ENCODE measurements at regions not wholly inside any gene's neighbourhood (a gene's known extent, or its start where the extent isn't known, plus 50 kb on each side); places are given as distances from the start of the nearest gene placed in this dataset.

DNA sequence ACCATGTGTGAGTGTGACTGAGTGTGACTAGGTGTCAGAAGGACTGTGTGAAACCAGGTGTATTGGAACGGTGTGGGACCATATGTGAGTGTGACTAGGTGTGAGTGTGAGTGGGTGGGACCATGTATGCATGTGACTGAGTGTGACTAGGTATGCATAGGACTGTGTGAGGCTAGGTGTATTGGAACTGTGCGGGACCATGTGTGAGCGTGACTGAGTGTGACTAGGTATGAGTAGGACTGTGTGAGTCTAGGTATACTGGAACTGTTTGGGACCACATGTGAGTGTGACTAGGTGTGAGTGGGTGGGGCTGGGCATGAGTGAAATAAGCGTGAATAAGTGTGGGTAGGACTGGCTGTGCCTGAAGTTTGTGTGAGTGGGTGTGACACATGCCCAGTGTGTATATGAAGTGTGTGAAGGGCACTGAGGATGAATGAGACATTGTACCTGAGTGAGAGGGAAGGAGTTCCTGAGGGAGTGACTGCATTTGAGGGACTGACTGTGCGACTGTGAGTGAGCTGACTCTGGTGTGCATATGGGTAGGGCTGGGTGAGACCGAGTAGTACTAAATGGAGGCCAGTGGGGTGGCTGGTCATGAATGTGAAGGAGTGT lies 247.0 kb upstream of the CCDC54 start:
- no peak overlapping the region for H3K27ac ChIP-seq (ENCODE audit: low read depth in 1 of 2, low read length in 1 of 2)
- H3K9me3 ChIP-seq (ENCODE audit: control insufficient read depth in 4 of 4, insufficient read depth in 3 of 4, low read length in 3 of 4), result peaks cover 0 to 4% (median 3%) of the 10 kb centered on the region in 4 donors
- no peak overlapping the region for H3K4me3 ChIP-seq
- ATAC-seq (ENCODE audit: insufficient read depth, low FRiP score), result no peak
- H3K27me3 ChIP-seq (ENCODE audit: control insufficient read depth in 3 of 3, insufficient read depth in 3 of 3, low read length in 2 of 3), result no peaks in the 10 kb centered on the region
- no peak for DNase-seq
- peaks cover 0 to 4% (median 2%) of the 10 kb centered on the region in 5 donors for H3K4me1 ChIP-seq (ENCODE audit: control insufficient read depth in 5 of 5, insufficient read depth in 5 of 5, low read length in 5 of 5)
- H3K36me3 ChIP-seq (ENCODE audit: control insufficient read depth in 4 of 4, insufficient read depth in 4 of 4, low read length in 4 of 4), result no peaks in the 10 kb centered on the region
- TF ChIP-seq, protein P1, sequence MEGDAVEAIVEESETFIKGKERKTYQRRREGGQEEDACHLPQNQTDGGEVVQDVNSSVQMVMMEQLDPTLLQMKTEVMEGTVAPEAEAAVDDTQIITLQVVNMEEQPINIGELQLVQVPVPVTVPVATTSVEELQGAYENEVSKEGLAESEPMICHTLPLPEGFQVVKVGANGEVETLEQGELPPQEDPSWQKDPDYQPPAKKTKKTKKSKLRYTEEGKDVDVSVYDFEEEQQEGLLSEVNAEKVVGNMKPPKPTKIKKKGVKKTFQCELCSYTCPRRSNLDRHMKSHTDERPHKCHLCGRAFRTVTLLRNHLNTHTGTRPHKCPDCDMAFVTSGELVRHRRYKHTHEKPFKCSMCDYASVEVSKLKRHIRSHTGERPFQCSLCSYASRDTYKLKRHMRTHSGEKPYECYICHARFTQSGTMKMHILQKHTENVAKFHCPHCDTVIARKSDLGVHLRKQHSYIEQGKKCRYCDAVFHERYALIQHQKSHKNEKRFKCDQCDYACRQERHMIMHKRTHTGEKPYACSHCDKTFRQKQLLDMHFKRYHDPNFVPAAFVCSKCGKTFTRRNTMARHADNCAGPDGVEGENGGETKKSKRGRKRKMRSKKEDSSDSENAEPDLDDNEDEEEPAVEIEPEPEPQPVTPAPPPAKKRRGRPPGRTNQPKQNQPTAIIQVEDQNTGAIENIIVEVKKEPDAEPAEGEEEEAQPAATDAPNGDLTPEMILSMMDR (IDR thresholded peaks at IDR 0.05; ENCODE audit: control extremely low read depth, extremely low read depth), result no peak
- H3K9ac ChIP-seq (ENCODE audit: insufficient read depth in 1 of 2, low read length in 2 of 2), result no peak overlapping the region
- 93 to 96% methylated on average over 6 of the region's 6 CpGs for WGBS, 2 donors

DNA sequence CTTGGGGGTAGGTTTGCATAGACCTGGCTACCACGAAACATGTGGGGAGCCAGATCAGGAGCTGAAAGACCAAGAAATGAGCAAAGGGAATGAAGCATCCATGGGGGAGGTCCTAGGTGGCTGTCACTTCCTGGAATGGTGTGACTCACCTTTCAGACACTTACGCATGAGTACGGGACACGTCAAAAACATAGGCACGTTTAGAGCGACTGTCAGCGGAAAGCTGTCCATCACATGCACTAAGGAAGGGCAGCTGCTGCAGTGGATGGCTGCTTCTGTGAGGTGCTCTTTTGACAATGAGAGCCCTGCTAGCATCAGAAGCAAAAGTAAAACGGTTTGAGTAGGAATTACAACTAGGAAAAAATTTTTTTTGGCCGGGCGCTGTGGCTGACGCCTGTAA lies 244.6 kb upstream of the CCDC54 start:
- Histone ChIP-seq H3K9me3 (ENCODE audit: control insufficient read depth in 4 of 4, insufficient read depth in 3 of 4, low read length in 3 of 4) (peaks cover 0 to 4% (median 3%) of the 10 kb centered on the region in 4 donors), H3K27ac (ENCODE audit: low read depth in 1 of 2, low read length in 1 of 2) (no peak overlapping the region)
- WGBS, 2 donors, result 92 to 95% methylated on average over 11 of the region's 11 CpGs

DNA sequence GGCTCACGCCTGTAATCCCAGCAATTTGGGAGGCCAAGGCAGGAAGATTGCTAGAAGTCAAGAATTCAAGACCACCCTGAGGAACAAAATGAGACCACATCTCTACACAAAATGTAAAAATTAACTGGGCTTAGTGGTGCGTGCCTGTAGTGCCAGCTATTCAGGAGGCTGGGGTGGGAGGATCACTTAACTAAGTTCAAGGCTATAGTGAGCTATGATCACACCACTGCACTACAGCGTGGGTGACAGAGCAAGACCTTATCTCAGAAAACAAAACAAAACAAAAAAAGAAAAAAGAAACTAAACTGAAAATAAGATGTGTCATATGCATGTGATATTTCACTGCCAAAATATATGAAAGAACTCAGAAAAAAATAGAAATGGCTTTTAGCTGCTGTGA lies 243.3 kb upstream of the CCDC54 start:
- DNase-seq, result no peak
- Histone ChIP-seq H3K36me3 (ENCODE audit: control insufficient read depth in 4 of 4, insufficient read depth in 4 of 4, low read length in 4 of 4) (no peaks in the 10 kb centered on the region), H3K27me3 (ENCODE audit: control insufficient read depth in 3 of 3, insufficient read depth in 3 of 3, low read length in 2 of 3) (no peaks in the 10 kb centered on the region), H3K27ac (ENCODE audit: low read depth in 1 of 2, low read length in 1 of 2) (no peak overlapping the region), H3K9me3 (ENCODE audit: control insufficient read depth in 4 of 4, insufficient read depth in 3 of 4, low read length in 3 of 4) (peaks cover 0 to 3% (median 1%) of the 10 kb centered on the region in 4 donors), H3K4me3 (no peak overlapping the region), H3K9ac (ENCODE audit: insufficient read depth in 1 of 2, low read length in 2 of 2) (no peak overlapping the region), H3K4me1 (ENCODE audit: control insufficient read depth in 5 of 5, insufficient read depth in 5 of 5, low read length in 5 of 5) (peaks cover 0 to 2% (median 0%) of the 10 kb centered on the region in 5 donors)
- no peak for ATAC-seq (ENCODE audit: insufficient read depth, low FRiP score)
- 86 to 91% methylated on average over 3 of the region's 3 CpGs for whole genome bisulfite sequencing, 2 donors
- TF ChIP-seq, protein P1 (IDR thresholded peaks at IDR 0.05; ENCODE audit: control extremely low read depth, extremely low read depth), result no peak

More for the DNA sequence above, 244.6 kb upstream of the CCDC54 start:
- DNase-seq (no peak), ATAC-seq (ENCODE audit: insufficient read depth, low FRiP score) (no peak)
- no peak overlapping the region for H3K9ac ChIP-seq (ENCODE audit: insufficient read depth in 1 of 2, low read length in 2 of 2)
- H3K4me3 ChIP-seq, result no peak overlapping the region
- peaks cover 0 to 2% (median 0%) of the 10 kb centered on the region in 5 donors for H3K4me1 ChIP-seq (ENCODE audit: control insufficient read depth in 5 of 5, insufficient read depth in 5 of 5, low read length in 5 of 5)
- TF ChIP-seq, protein P1 (IDR thresholded peaks at IDR 0.05; ENCODE audit: control extremely low read depth, extremely low read depth), result no peak
- H3K36me3 ChIP-seq (ENCODE audit: control insufficient read depth in 4 of 4, insufficient read depth in 4 of 4, low read length in 4 of 4), result no peaks in the 10 kb centered on the region
- H3K27me3 ChIP-seq (ENCODE audit: control insufficient read depth in 3 of 3, insufficient read depth in 3 of 3, low read length in 2 of 3), result no peaks in the 10 kb centered on the region

DNA sequence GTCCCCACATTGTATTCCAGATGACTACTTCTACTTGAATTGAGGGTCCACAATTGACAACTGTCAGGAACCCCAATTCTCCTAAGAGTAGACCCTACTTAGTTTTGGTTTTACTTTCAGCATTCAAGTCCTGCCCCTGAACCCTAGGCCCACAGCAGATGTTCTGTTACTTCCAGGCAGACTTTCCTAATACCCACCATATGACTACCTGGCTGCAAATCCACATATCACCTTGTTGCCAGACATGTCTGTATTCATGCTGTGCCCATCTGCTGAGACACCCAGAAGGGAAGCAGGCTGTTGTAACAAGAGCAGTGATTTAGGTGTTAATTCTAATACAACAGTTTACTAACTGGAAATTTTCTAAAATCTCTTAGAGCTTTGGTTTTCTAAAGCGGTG lies 235.1 kb upstream of the CCDC54 start:
- DNase-seq (no peak), ATAC-seq (ENCODE audit: insufficient read depth, low FRiP score) (no peak)
- TF ChIP-seq, protein P1 (IDR thresholded peaks at IDR 0.05; ENCODE audit: control extremely low read depth, extremely low read depth), result no peak
- Histone ChIP-seq H3K36me3 (ENCODE audit: control insufficient read depth in 4 of 4, insufficient read depth in 4 of 4, low read length in 4 of 4) (no peaks in the 10 kb centered on the region), H3K4me1 (ENCODE audit: control insufficient read depth in 5 of 5, insufficient read depth in 5 of 5, low read length in 5 of 5) (peaks cover 0 to 9% (median 0%) of the 10 kb centered on the region in 5 donors), H3K27ac (ENCODE audit: low read depth in 1 of 2, low read length in 1 of 2) (no peak overlapping the region), H3K4me3 (no peak overlapping the region), H3K9ac (ENCODE audit: insufficient read depth in 1 of 2, low read length in 2 of 2) (no peak overlapping the region), H3K9me3 (ENCODE audit: control insufficient read depth in 4 of 4, insufficient read depth in 3 of 4, low read length in 3 of 4) (no peaks in the 10 kb centered on the region), H3K27me3 (ENCODE audit: control insufficient read depth in 3 of 3, insufficient read depth in 3 of 3, low read length in 2 of 3) (no peaks in the 10 kb centered on the region)
- 96 to 97% methylated on average over 1 of the region's 1 CpG for WGBS, 2 donors
